Epithelial cell of proximal tubule (primary cell): ENCODE measurements at regions not wholly inside any gene's neighbourhood (a gene's known extent, or its start where the extent isn't known, plus 50 kb on each side); places are given as distances from the start of the nearest gene placed in this dataset.

Source experiments
- DNase-seq: peaks from one replicate; pipeline ENCODE4 v3.0.0-alpha.2; 2011; ENCODE audit warnings: low read depth
- H3K4me3 ChIP-seq: 2 replicates; pipeline ENCODE4 v1.5.1; 2011; ENCODE audit warnings: low read depth, mild to moderate bottlenecking, low read length
- TF ChIP-seq, protein P1 (sequence below): conservative IDR thresholded peaks from 2 replicates; pipeline ENCODE4 v1.5.1; 2012; ENCODE audit warnings: low read depth, mild to moderate bottlenecking, low read length

DNA sequence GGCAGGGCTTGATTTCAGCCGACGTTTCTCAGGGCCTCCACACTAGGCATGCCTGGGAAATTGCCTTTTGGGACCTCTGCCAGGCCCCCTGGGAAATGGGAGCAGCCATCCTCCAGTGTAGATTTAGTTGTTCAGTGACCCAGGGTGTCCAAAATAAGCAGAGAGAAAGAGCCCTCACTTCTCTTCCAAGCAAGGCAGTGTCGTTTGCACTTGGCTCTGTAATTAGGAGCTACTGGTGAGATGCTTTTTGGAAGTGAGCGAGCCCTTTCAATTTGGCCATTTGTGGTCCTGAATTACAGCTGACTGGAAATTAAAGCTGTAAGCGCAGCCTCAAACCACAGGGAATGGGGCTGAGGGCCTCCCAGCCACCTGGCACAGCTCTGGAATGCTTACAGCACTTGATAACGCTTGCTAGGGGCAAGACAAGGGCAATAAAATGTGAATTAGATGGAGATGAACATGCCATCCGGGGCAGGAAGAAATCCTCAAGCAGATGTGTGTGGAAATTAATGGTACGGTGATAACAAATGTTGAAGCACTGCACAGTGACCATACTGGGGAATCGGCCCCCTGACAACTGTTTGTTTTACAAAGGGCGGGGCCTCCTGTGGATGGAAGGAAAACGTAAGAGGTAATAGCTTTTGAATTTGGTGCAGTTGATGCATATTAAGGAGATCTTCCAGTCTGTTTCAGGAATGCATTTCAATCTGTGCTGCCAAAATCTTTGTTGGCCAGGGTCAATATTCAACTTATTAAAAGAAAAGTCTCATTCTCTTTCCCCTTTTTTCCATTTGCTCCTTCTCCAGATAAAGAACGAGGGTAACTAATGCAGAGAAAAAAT lies 173.1 kb downstream of the UXS1 start:
- DNase-seq, result no peak
- H3K4me3 ChIP-seq, result no peak overlapping the region
- TF ChIP-seq, protein P1, sequence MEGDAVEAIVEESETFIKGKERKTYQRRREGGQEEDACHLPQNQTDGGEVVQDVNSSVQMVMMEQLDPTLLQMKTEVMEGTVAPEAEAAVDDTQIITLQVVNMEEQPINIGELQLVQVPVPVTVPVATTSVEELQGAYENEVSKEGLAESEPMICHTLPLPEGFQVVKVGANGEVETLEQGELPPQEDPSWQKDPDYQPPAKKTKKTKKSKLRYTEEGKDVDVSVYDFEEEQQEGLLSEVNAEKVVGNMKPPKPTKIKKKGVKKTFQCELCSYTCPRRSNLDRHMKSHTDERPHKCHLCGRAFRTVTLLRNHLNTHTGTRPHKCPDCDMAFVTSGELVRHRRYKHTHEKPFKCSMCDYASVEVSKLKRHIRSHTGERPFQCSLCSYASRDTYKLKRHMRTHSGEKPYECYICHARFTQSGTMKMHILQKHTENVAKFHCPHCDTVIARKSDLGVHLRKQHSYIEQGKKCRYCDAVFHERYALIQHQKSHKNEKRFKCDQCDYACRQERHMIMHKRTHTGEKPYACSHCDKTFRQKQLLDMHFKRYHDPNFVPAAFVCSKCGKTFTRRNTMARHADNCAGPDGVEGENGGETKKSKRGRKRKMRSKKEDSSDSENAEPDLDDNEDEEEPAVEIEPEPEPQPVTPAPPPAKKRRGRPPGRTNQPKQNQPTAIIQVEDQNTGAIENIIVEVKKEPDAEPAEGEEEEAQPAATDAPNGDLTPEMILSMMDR, result no peak

DNA sequence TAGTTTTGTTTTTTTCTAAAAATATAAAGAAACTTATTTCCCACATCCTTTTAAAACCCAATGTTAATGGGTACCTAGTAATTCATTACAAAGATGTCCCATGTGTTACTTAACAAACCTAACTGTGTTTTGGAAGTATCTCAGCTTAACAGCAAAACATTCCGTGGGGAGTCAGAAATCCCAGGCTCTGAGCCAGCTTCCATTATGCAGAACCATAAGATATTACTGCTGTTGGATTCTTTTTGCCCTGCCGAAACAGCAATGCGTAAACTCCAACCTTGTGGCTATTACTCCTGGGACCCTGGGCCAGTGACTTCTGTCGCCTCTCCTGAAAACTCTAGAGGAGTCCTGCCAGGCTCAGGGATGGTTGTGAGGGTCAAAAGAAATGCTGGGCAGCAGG lies 174.1 kb downstream of the UXS1 start:
- H3K4me3 ChIP-seq, result no peak overlapping the region
- TF ChIP-seq, protein P1, result no peak
- DNase-seq, result no peak

DNA sequence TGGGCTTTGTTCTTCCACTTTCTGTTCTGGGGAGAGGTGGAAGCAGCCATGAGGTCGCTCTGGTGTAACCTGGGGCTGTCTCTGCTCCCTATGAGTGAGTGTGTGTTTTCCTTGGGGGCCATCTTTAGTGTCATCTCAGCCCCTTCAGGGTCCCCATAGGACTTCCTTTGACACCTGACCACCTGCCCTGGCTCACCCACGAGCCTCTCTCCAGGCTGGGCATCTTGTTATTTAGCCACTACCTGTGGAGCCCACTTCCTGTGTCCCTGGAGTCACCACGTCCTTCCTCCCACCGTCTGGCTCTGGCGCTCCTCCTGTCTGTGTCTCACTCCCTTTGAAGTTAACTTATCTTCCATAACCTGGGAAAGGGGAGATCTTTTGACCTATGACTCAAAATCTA lies 176.0 kb downstream of the UXS1 start:
- no peak overlapping the region for H3K4me3 ChIP-seq
- TF ChIP-seq, protein P1, result no peak
- no peak for DNase-seq

DNA sequence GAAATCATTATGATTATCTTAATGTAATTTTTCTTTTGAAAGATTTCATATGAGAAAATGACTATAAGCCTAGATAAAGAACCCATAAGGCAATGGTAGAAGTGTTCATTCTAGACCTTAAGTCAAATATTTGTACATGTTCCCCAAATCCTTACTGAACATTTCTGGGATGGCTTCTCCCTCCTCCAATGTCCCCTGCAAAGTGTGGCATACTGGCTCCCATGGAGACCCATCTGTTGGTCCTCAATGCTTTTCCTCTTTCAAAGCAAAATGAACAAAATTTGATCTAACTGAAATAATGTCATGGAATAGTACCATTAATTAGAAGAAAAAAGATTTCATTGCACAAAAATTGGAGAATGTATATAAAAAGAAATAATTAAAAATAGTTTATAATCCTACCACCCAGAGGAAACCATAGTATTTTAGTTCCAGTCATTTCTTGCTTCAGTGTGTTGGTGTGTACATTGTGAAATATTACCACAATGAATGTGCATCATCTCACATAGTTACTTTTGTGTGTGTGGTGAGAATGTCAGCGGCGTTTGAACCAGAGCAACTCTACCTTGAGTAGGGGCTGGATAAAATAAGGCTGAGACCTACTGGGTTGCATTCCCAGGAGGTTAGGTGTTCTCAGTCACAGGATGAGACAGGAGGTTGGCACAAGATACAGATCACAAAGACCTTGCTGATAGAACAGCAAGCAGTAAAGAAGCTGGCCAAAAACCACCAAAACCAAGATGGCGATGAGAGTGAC lies 181.3 kb downstream of the UXS1 start:
- no peak overlapping the region for H3K4me3 ChIP-seq
- TF ChIP-seq, protein P1, result no peak
- no peak for DNase-seq

DNA sequence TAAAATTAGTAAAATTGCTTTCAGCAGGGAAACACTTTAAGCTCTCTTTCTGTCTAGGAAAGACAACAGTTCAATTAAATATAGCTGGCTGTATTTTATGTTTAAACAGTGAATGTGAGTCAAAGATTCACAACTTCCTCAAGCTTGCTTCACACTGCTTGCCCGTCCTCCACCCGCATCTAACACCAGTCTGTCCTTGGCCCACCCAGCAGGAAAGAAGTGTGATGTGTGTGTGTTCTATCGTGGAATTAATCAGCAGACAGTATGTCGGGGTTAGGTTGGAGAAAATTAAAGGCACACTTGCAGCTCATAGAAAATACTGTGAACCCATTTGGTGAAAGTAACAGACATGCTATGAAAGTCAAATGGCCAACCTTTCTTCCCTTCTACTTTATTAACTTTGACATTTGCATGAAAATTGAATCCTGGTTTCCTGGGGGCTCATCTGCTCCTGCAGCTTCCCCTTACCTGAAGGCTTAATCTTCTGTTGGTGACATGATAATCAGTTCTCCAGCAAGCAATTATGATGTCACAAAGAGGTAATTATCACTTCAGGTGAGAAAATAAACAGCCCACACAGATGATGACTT lies 182.0 kb downstream of the UXS1 start:
- TF ChIP-seq, protein P1, result no peak
- DNase-seq, result no peak
- H3K4me3 ChIP-seq, result no peak overlapping the region

DNA sequence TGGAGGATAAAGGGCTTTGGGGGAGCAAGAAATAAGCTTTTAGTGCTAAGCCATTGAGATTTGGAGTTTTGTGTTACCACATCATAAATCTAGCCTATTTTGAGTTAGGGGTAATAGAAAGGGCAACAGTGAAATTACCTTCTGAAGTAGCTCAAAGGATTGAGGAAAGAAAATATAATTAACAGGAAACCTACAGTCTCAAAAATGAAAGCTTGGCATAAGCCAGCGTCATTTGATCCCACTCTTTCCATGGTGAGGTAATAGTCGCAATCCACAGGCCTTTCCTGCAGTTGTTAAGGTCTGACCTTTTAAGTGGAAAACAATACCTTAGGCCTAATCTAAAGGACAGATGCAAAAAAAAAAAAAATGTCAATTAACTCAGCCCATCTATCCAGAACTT lies 182.7 kb downstream of the UXS1 start:
- no peak overlapping the region for H3K4me3 ChIP-seq
- DNase-seq, result no peak
- TF ChIP-seq, protein P1, result no peak
